ENCODE measurements at regions not wholly inside any gene's neighbourhood (a gene's known extent, or its start where the extent isn't known, plus 50 kb on each side); places are given as distances from the start of the nearest gene placed in this dataset.
"Not testable (repeated sequence)": the region's sequence is repeated elsewhere in the genome, so short reads cannot be mapped to it uniquely, and the experiment has no call there.

GRCh38 chr4:22630161-22630975, 62.4 kb upstream of the GBA3 start:
- DNase-seq (ENCODE audit: low spot score), result not testable (repeated sequence)

DNA sequence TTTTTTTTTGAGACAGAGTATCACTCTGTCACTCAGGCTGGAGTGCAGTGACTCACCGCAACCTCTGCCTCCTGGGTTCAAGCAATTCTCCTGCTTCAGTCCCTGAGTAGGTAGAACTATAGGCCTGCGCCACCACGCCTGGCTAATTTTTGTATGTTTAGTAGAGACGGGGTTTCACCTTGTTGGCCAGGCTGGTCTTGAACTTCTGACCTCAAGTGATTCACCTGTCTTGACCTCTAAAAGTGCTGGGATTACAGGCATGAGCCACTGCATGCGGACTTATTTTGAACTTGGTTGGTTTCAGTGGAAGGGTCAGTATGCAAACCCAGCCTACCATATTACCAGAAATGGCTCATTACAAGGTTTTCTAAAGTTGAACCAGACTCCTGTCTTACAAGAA, 61.6 kb upstream of the GBA3 start:
- not testable (repeated sequence) for DNase-seq (ENCODE audit: low spot score)

GRCh38 chr4:22634541-22635181, 58.1 kb upstream of the GBA3 start:
- no peak for DNase-seq (ENCODE audit: low spot score)

DNA sequence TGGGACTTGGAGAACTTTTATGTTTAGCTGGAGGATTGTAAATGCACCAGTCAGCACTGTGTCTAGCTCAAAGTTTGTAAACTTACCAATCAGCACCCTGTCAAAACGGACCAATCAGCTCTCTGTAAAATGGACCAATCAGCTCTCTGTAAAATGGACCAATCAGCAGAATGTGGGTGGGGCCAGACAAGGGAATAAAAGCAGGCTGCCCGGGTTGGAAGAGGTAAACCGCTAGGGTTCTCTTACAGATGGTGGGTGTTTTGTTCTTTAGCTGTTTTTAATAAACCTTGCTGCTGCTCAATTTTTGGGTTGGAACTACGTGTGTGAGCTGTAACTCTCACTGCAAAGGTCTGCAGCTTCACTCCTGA, 57.6 kb upstream of the GBA3 start:
- DNase-seq (ENCODE audit: low spot score), result not testable (repeated sequence)

DNA sequence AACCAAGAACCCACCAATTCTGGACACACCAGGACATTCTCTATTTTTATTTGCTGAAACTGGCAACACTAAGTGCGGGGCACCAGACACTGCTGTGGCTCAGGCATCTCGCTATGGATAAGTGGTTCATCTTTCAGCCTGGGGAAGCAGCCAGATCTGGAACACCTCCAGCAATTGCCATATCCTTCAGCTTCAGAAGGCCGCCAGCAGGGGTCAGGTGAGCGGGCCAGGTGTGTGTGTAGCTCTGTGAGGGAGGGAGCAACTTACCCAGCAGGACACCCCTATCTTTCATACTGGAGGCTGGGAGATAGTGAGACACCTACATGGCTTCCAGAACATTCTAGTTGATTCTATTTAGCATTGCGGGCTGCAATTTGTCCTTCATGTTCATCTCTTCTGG, 57.0 kb upstream of the GBA3 start:
- no peak for DNase-seq (ENCODE audit: low spot score)

DNA sequence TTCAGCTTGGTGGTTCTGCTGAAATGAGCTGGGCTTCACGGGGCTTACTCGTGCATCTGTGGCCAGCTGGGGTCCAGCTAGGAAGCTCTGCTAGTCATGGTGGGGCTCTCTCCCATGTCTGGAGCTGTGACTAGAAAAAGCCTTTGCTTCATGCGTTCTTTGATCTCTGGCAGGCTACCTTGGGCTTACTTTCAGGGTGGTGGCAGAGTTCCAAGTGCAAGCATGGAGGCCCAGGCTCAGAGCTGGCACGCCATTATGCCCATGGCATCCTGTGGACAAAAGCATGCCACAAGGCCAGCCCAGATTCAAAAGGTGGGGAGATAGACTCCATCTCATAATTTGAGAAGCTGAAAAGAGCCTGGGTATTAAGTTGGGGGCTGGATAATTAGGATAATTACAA, 55.4 kb upstream of the GBA3 start:
- DNase-seq (ENCODE audit: low spot score), result no peak

Small RNA genes in the stretch of these regions (small RNA-seq; reads per million reads assigned to genes)
- 0 to 0.04 reads per million in 2 experiments for gene AC098583.1

All from SK-N-DZ (cell line).